Ovary (tissue), 3 donors: ENCODE measurements at regions not wholly inside any gene's neighbourhood (a gene's known extent, or its start where the extent isn't known, plus 50 kb on each side); places are given as distances from the start of the nearest gene placed in this dataset.

ENCODE experiments used
- CTCF ChIP-seq, 3 donors: fragments of 450-650 bp in 2 of 3; fragments of 200-600 bp in 1 of 3; IDR thresholded peaks; one replicate each; pipeline versions ENCODE4 v1.5.1 to v1.8.0; 2016 to 2022; ENCODE audit warnings: antibody characterized with exemption in 3 of 3, mild to moderate bottlenecking in 1 of 3
- POLR2A ChIP-seq: fragments of 450-650 bp; IDR thresholded peaks from one replicate; pipeline ENCODE4 v1.6.1; 2017; ENCODE audit warnings: antibody characterized with exemption, mild to moderate bottlenecking, moderate library complexity
- donor health status: DM: no; HTN: no; CAD: no.

GRCh38 chr6:16811277-16811979 lies 50.2 kb upstream of the ATXN1 start:
- TF ChIP-seq POLR2A, result no peak
- no peak for TF ChIP-seq CTCF (IDR thresholded peaks at IDR 0.05)
